NCI-H2196 (cell line): ENCODE measurements at regions not wholly inside any gene's neighbourhood (a gene's known extent, or its start where the extent isn't known, plus 50 kb on each side); places are given as distances from the start of the nearest gene placed in this dataset.

ENCODE experiments used
- DNase-seq: peaks from one replicate; lab custom pipeline; 2025; ENCODE audit not compliant: unreplicated experiment; lab: John Stamatoyannopoulos, UW

DNA sequence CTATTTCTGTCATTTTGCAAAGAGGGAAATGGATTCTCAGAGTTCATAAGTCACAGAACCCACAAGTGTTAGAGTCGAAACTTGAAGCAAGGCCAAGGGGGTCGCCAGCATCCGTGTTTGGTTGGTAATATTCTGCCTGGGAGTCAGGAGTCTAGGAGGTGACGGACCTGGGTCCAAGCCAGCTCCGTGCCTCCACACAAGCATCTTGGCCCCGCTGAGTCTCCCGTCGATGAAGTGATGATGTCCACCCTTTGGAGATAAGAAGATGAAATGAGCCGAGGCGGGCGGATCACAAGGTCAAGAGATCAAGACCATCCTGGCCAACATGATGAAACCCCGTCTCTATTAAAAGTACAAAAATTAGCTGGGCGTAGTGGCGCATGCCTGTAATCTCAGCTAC, 53.2 kb upstream of the TNRC6C start:
- DNase-seq, result no peak

DNA sequence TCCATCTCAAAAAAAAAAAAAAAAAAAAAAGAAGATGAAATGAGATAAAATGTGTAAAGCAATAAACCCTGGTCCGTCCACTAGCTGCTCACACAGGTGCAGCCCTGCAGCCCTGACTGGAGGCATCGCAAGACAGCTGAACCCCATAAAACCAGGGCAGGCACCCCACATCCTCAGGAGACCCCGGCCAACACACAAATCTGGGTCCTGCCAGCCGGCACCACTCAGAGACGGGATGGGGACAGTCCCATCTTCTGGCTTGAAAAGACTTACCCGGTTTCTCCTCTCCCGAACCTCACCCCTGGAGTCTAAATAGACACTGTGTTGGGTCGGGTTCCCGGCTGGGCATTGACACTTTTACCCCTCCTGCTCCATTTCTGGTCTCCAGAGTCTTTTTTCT, 52.7 kb upstream of the TNRC6C start:
- no peak for DNase-seq

DNA sequence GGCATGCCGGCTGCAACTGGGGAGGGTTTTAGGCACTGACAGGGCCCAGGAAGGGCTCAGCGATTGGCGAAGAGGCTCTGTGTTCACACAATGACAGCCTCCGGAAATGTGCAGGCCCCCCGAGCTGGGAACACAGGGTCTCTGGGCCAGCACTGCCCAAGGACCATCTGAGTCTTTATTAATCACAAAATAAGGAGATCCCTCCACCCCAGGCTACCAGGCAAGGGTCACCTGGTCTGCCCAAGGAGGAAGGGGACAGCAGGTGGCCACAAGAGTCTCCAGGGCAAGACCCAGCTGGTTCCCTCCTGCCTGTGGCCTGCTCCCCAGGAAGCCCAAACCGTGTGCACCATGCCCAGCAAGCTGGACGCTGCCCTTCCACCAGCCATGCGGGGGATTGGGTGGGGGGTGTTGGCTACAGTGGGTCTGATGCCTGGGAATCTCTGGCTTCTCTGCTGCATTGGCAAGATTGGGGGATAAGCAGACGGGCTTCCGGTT, 52.1 kb upstream of the TNRC6C start:
- no peak for DNase-seq

DNA sequence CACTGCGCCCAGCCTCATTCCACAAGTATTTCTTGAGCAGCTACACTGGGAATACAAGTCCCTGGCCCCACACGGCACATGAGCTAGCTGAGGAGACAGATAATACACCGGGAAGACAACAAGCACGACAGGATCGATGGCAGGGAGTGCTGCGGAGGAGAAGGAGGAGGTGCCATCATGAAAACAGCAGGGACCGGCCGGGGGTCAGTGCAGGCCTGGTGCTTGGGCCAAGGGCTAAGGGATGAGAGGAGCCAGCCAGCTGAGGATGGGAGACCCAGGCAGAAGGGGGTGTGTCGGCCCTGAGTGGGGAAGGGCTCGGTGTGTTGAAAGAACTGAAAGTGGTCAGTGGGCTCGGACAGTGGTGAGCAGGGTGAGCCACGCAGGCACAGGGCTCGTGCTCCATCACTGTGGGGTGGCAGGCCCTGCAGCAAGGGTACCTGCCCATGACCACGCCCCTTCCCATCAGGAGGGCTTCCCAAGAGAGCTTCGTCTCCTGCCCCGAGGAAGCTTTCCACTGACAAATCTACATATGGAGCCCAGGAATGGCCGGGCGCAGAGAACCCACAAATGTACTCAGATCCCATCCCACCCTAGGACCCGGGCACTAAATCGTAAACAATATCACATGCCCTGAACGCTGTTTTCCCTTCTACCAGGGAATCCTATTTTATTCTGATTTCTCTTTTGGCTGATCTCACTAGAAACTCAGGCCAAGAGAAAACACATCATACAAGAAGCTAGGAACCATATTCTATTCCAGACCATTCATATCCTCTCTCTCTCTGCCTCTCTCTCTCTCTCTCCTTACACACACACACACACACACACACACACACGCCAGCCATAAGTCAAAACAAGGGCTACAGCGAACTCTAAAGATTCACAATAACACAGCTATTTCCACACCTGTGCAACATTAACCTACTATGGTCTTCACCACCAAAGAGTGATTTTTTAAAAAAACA, 50.7 kb upstream of the TNRC6C start:
- no peak for DNase-seq

DNA sequence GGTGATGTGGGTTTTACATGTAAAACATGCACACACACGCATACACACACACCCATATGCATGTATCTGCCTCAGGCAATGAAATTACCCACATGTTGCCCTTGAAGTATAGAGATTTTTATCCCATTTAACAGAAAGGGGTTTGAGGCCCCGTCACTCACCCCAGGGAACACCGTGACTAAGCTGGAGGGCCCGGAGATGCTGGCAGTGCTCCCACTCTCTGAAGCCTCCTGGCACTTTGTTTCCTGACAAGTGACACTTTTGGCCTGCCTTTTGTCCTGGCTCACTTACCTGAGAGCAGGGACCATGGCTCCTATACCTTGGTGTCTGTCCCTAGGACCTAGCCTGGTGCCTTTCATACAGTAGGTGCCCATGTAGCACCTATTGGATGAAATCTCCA, 50.0 kb upstream of the TNRC6C start:
- DNase-seq, result no peak
